Left lung (tissue), 4 donors: ENCODE measurements at regions not wholly inside any gene's neighbourhood (a gene's known extent, or its start where the extent isn't known, plus 50 kb on each side); places are given as distances from the start of the nearest gene placed in this dataset.

Experiments
- ATAC-seq: fragments of 200-7000 bp; cut with Tn5 transposase; one replicate; pipeline ENCODE4 v1.9.1; 2020; ENCODE audit warnings: moderate library complexity
- DNase-seq, 4 donors: peaks; one replicate each; pipeline ENCODE4 v3.0.0-alpha.2; 2013 to 2020
- H3K27ac ChIP-seq, 2 donors: fragments of 200-600 bp; sonication (generic) in 1 of 2; one replicate each; pipeline versions ENCODE4 v1.5.0 to v1.8.0; 2020 to 2021
- H3K27me3 ChIP-seq, 2 donors: fragments of 200-600 bp; sonication (generic) in 1 of 2; one replicate each; pipeline versions ENCODE4 v1.5.0 to v1.8.0; 2020 to 2021
- H3K36me3 ChIP-seq, 2 donors: fragments of 200-600 bp; sonication (generic) in 1 of 2; one replicate each; pipeline versions ENCODE4 v1.5.0 to v1.8.0; 2020 to 2021
- H3K4me1 ChIP-seq, 2 donors: fragments of 200-600 bp; one replicate each; pipeline ENCODE4 v1.8.0; 2021
- H3K4me3 ChIP-seq, 2 donors: fragments of 200-600 bp; sonication (generic) in 1 of 2; one replicate each; pipeline versions ENCODE4 v1.5.0 to v1.8.0; 2020 to 2021; ENCODE audit warnings: mild to moderate bottlenecking in 1 of 2
- H3K9me3 ChIP-seq, 2 donors: fragments of 200-600 bp; sonication (generic) in 1 of 2; one replicate each; pipeline versions ENCODE4 v1.5.0 to v1.8.0; 2020 to 2021
- intact Hi-C, 2 donors: fragments of 100-400 bp; cut with DNase I; formaldehyde crosslinking; loops; one replicate each; pipeline versions ENCODE4 v1.11.2 to v1.14.2; 2022
- TF ChIP-seq, protein P1 (sequence below), 2 donors: fragments of 200-600 bp; sonication (generic) in 1 of 2; IDR thresholded peaks; one replicate each; pipeline versions ENCODE4 v1.5.0 to v1.8.0; 2021; ENCODE audit warnings: antibody characterized with exemption in 2 of 2
- donor health status: DM: no; HTN: yes; CAD: no.
- donor health status: DM: no; HTN: no; CAD: no.

DNA sequence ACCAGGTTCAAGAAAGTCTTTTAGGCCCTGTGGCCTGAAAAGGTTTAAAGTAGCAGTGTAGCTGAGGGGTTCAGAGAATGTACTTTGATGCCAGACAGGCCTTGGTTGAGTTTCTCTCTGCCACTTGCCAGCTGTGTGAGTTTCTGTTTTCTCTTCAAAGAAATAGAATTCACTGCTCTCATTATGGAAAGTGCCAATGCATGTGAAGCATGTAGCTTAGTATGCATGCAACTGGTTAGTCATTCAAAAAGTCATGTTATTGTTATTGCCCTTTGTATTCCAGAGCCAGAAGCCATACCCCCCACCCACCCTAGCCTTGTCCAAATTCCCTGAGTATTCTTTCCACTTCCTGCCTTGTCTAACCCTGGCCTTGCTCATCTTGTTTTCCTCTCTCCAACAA lies 101.7 kb downstream of the ADRB2 start:
- H3K27ac ChIP-seq: no peak overlapping the region
- ATAC-seq: no peak
- H3K4me1 ChIP-seq: no peaks in the 10 kb centered on the region
- H3K27me3 ChIP-seq: no peaks in the 10 kb centered on the region
- H3K9me3 ChIP-seq: no peaks in the 10 kb centered on the region
- DNase-seq: no peak
- H3K4me3 ChIP-seq: no peak overlapping the region
- H3K36me3 ChIP-seq: no peaks in the 10 kb centered on the region
- intact Hi-C loops: no loop called here
- TF ChIP-seq, protein P1, sequence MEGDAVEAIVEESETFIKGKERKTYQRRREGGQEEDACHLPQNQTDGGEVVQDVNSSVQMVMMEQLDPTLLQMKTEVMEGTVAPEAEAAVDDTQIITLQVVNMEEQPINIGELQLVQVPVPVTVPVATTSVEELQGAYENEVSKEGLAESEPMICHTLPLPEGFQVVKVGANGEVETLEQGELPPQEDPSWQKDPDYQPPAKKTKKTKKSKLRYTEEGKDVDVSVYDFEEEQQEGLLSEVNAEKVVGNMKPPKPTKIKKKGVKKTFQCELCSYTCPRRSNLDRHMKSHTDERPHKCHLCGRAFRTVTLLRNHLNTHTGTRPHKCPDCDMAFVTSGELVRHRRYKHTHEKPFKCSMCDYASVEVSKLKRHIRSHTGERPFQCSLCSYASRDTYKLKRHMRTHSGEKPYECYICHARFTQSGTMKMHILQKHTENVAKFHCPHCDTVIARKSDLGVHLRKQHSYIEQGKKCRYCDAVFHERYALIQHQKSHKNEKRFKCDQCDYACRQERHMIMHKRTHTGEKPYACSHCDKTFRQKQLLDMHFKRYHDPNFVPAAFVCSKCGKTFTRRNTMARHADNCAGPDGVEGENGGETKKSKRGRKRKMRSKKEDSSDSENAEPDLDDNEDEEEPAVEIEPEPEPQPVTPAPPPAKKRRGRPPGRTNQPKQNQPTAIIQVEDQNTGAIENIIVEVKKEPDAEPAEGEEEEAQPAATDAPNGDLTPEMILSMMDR (IDR thresholded peaks at IDR 0.05): no peak

DNA sequence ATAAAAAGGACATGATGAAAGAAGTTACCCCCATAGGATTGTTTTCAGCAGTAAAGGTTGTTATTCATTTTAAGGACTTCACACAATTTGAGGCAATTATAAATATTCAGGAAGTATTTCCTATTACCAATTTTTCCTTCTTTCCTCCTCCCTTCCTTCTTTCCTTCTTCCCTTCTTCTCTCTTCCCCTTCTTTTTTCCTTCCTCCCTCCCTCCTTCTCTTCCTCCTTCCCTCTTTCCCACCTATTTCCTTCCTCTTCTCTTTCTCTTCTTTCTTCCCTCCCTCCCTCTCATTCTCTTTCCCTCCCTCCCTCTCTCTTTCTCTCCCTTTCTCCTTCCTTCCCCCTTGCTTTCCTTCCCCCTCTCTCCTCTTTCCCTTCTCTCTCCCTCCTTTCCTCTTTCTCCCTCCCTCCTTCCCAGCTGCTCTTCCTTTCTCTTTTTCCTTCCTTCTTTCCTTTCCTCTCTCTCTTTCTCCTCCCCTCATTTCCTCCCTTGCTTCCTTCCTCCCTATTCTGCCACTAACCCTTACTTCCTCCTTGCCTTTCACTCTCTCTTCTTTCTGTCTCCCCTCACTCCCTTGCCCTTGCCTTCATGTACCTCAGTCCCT lies 105.1 kb downstream of the ADRB2 start:
- H3K36me3 ChIP-seq: no peaks in the 10 kb centered on the region
- no peaks in the 10 kb centered on the region for H3K4me1 ChIP-seq
- no peak overlapping the region for H3K4me3 ChIP-seq
- H3K27ac ChIP-seq: no peak overlapping the region
- H3K9me3 ChIP-seq: no peaks in the 10 kb centered on the region
- TF ChIP-seq, protein P1 (IDR thresholded peaks at IDR 0.05): no peak
- intact Hi-C loops: no loop called here
- H3K27me3 ChIP-seq: no peaks in the 10 kb centered on the region
- ATAC-seq (no peak), DNase-seq (no peak)

DNA sequence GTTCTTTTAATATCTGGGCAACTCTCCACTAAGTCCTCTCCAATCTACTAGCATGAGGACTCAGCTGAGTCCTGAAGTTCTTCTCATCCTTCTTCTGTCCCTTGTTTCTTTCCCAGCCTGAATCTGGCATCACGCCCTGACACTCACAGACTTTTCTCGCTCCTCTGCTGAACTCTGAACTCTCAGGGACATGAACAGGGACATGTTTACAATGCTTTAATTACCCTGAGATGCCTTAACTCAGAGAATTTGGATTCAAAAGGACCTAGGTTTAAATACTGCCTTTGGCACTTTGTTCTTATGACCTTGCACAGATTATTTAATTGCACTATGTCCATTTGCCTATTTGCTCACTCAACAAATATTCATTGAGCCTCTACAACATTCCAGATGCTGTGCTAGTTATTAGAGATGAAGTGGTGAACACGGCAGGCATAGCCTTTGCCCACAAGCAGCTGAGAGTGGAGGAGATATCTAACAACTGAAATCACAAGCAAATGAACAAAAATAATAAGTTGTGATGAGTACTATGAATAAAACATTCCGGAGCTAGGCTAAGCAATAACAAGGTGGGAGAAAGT lies 106.0 kb downstream of the ADRB2 start:
- no peaks in the 10 kb centered on the region for H3K27me3 ChIP-seq
- H3K9me3 ChIP-seq: no peaks in the 10 kb centered on the region
- H3K4me3 ChIP-seq: no peak overlapping the region
- no peak for DNase-seq
- H3K4me1 ChIP-seq: no peaks in the 10 kb centered on the region
- H3K36me3 ChIP-seq: no peaks in the 10 kb centered on the region
- no peak overlapping the region for H3K27ac ChIP-seq
- TF ChIP-seq, protein P1 (IDR thresholded peaks at IDR 0.05): no peak
- intact Hi-C loops: no loop called here
- ATAC-seq: no peak

DNA sequence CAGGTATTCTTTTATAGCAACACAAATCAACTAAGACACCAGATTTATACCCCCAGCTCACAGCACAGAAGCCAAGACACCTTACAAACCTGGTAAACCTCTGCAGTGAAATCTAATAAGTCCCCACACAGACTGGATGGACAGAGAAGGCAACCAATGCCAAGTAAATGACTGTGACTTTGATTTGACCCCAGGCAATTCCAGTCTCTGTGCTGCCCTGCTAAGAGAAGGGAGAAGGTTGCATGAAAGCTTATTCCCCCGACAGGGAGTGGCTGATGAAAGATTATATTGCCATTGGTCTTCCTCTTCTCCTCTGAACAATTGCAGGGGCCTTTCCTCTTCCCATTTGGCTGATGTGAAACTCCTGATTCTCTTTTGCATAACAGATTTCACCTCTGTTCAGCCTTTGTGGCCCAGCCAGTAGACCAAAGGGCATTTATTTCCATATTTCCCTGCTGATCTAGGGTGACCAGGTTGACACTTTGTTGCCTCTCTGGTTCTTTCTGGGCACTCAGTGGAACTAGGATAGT lies 107.6 kb downstream of the ADRB2 start:
- H3K4me1 ChIP-seq: no peaks in the 10 kb centered on the region
- H3K4me3 ChIP-seq: no peak overlapping the region
- H3K27ac ChIP-seq: peak overlapping the region in 1 of 2 donors; percentile 23
- TF ChIP-seq, protein P1 (IDR thresholded peaks at IDR 0.05): no peak
- no peaks in the 10 kb centered on the region for H3K27me3 ChIP-seq
- DNase-seq (no peak), ATAC-seq (peak; percentile 21)
- no peaks in the 10 kb centered on the region for H3K9me3 ChIP-seq
- no peaks in the 10 kb centered on the region for H3K36me3 ChIP-seq
- intact Hi-C loops: no loop called here

DNA sequence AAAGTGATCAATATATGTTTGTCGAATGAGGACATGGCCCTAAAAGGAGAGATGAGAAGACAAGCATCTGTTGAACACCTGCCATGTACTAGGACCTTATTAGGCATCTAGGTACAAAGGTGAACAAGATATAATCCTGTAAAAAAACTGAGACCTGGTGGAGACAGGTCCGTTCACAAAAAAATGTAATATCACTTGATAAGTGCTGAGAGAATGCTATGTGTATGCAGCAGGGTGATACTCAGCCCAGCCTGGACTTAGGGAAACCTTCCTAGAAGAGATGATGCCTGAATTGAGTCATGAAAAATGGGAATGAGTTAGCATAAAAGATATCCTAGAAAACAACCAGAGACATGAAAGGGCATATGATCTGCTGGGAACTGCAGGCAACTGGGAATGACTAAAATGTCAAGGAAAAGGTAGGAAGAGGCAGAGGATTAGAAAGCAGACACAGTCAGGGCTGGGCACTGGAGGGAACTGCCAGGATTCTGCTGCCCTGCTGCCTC lies 108.5 kb downstream of the ADRB2 start:
- no peaks in the 10 kb centered on the region for H3K9me3 ChIP-seq
- no peak overlapping the region for H3K4me3 ChIP-seq
- no peaks in the 10 kb centered on the region for H3K4me1 ChIP-seq
- no peaks in the 10 kb centered on the region for H3K36me3 ChIP-seq
- TF ChIP-seq, protein P1 (IDR thresholded peaks at IDR 0.05): no peak
- DNase-seq (no peak), ATAC-seq (no peak)
- no peak overlapping the region for H3K27ac ChIP-seq
- intact Hi-C loops: no loop called here
- H3K27me3 ChIP-seq: no peaks in the 10 kb centered on the region
